HG03575 (cell line): ENCODE measurements at regions not wholly inside any gene's neighbourhood (a gene's known extent, or its start where the extent isn't known, plus 50 kb on each side); places are given as distances from the start of the nearest gene placed in this dataset.
A peak's percentile ranks its signal among the peaks of the same experiment; 100 is the strongest.

ENCODE experiments used
- ATAC-seq: cut with Tn5 transposase; IDR thresholded peaks from one replicate; pipeline ENCODE4 v1.9.1; 2021; ENCODE audit not compliant: unreplicated experiment, insufficient number of reproducible peaks, low FRiP score; ENCODE audit errors: extremely low read depth

GRCh38 chr2:162929571-162929970, 91.0 kb upstream of the KCNH7 start:
- no peak for ATAC-seq

- no peak for ATAC-seq
Measured at GRCh38 chr2:162928356-162928755, 89.8 kb upstream of the KCNH7 start.

GRCh38 chr2:162926907-162927306, 88.3 kb upstream of the KCNH7 start:
- ATAC-seq = no peak

- no peak for ATAC-seq
Measured at GRCh38 chr2:162926501-162926900, 87.9 kb upstream of the KCNH7 start.

- no peak for ATAC-seq
Measured at GRCh38 chr2:162925595-162925994, 87.0 kb upstream of the KCNH7 start.

- no peak for ATAC-seq
Measured at GRCh38 chr2:162919111-162919510, 80.5 kb upstream of the KCNH7 start.

- no peak for ATAC-seq
Measured at GRCh38 chr2:162917626-162918025, 79.1 kb upstream of the KCNH7 start.

- no peak for ATAC-seq
Measured at GRCh38 chr2:162916286-162916801, 77.8 kb upstream of the KCNH7 start.

GRCh38 chr2:162915858-162916257, 77.3 kb upstream of the KCNH7 start:
- no peak for ATAC-seq

GRCh38 chr2:162914161-162914560, 75.6 kb upstream of the KCNH7 start:
- ATAC-seq = no peak

GRCh38 chr2:162912787-162913186, 74.2 kb upstream of the KCNH7 start:
- ATAC-seq = no peak

GRCh38 chr2:162908567-162908966, 70.0 kb upstream of the KCNH7 start:
- ATAC-seq = no peak

- peak; percentile 94 for ATAC-seq
Measured at GRCh38 chr2:162890690-162891311, 52.2 kb upstream of the KCNH7 start.

- ATAC-seq = no peak
Measured at GRCh38 chr2:162888652-162889051, 50.1 kb upstream of the KCNH7 start.
